ENCODE measurements at regions not wholly inside any gene's neighbourhood (a gene's known extent, or its start where the extent isn't known, plus 50 kb on each side); places are given as distances from the start of the nearest gene placed in this dataset.
"Not testable (repeated sequence)": the region's sequence is repeated elsewhere in the genome, so short reads cannot be mapped to it uniquely, and the experiment has no call there.

- DNase-seq: no peak
These were observed 60.2 kb downstream of the TFPI2 start for GRCh38 chr7:93830141-93830925.

- no peak for DNase-seq
These were observed 62.3 kb downstream of the TFPI2 start for GRCh38 chr7:93828260-93828659.

- DNase-seq: no peak
These were observed 66.9 kb downstream of the TFPI2 start for GRCh38 chr7:93823621-93824020.

- no peak for DNase-seq
These were observed 69.1 kb downstream of the TFPI2 start for GRCh38 chr7:93821463-93821862.

GRCh38 chr7:93819699-93820098 is 70.9 kb downstream of the TFPI2 start:
- no peak for DNase-seq

GRCh38 chr7:93817526-93817925 is 73.0 kb downstream of the TFPI2 start:
- no peak for DNase-seq

- no peak for DNase-seq
These were observed 73.5 kb downstream of the TFPI2 start for GRCh38 chr7:93817004-93817403.

- DNase-seq: no peak
These were observed 77.0 kb downstream of the TFPI2 start for GRCh38 chr7:93813514-93813913.

GRCh38 chr7:93812061-93812460 is 78.5 kb downstream of the TFPI2 start:
- DNase-seq: no peak

- no peak for DNase-seq
These were observed 79.4 kb downstream of the TFPI2 start for GRCh38 chr7:93811198-93811597.

GRCh38 chr7:93810561-93810960 is 80.0 kb downstream of the TFPI2 start:
- no peak for DNase-seq

- no peak for DNase-seq
These were observed 85.8 kb downstream of the TFPI2 start for GRCh38 chr7:93804726-93805125.

GRCh38 chr7:93799750-93800357 is 90.7 kb downstream of the TFPI2 start:
- DNase-seq: no peak

- not testable (repeated sequence) for DNase-seq
These were observed 97.4 kb downstream of the TFPI2 start for GRCh38 chr7:93793084-93793697.

- DNase-seq: no peak
These were observed 111.4 kb downstream of the TFPI2 start for GRCh38 chr7:93779115-93779514.

- DNase-seq: no peak
These were observed 112.2 kb downstream of the TFPI2 start for GRCh38 chr7:93778384-93778783.

GRCh38 chr7:93773446-93773845 is 117.1 kb downstream of the TFPI2 start:
- no peak for DNase-seq

- no peak for DNase-seq
These were observed 125.1 kb downstream of the TFPI2 start for GRCh38 chr7:93765475-93765874.

GRCh38 chr7:93758631-93759030 is 131.9 kb downstream of the TFPI2 start:
- DNase-seq: no peak

GRCh38 chr7:93757426-93757825 is 133.1 kb downstream of the TFPI2 start:
- DNase-seq: no peak

GRCh38 chr7:93756890-93757289 is 133.7 kb downstream of the TFPI2 start:
- no peak for DNase-seq

- DNase-seq: no peak
These were observed 139.1 kb downstream of the TFPI2 start for GRCh38 chr7:93751421-93751820.

GRCh38 chr7:93750986-93751385 is 139.6 kb downstream of the TFPI2 start:
- no peak for DNase-seq

GRCh38 chr7:93747019-93747418 is 143.5 kb downstream of the TFPI2 start:
- no peak for DNase-seq

Data from stimulated activated CD4-positive, alpha-beta T cell treated with anti-CD3 and anti-CD28 coated beads, Interleukin-2, amount 100 ng/mL, for 48 hours (primary cell).